Nephron (organoid): ENCODE measurements at regions not wholly inside any gene's neighbourhood (a gene's known extent, or its start where the extent isn't known, plus 50 kb on each side); places are given as distances from the start of the nearest gene placed in this dataset.

Source experiments
- H3K27ac Mint-ChIP-seq, 3 experiments: 2 replicates each; pipeline ENCODE4 v1.8.0; 2020; ENCODE audit warnings: mixed read lengths in 3 of 3, mild to moderate bottlenecking in 2 of 3, moderate library complexity in 1 of 3
- H3K27me3 Mint-ChIP-seq: 2 replicates; pipeline ENCODE4 v1.8.0; 2021; ENCODE audit warnings: low read depth, mild to moderate bottlenecking, moderate library complexity, mixed read lengths
- H3K36me3 Mint-ChIP-seq: 2 replicates; pipeline ENCODE4 v1.8.0; 2020; ENCODE audit warnings: low read depth, mixed read lengths
- H3K4me1 Mint-ChIP-seq: 2 replicates; pipeline ENCODE4 v1.8.0; 2020; ENCODE audit warnings: mixed read lengths
- H3K4me3 Mint-ChIP-seq, 3 experiments: 2 replicates each; pipeline ENCODE4 v1.8.0; 2020; ENCODE audit warnings: mild to moderate bottlenecking in 3 of 3, mixed read lengths in 3 of 3, moderate library complexity in 2 of 3
- H3K9me3 Mint-ChIP-seq: 2 replicates; pipeline ENCODE4 v1.8.0; 2020; ENCODE audit warnings: mixed read lengths
- TF ChIP-seq, protein P1 (sequence below), 3 experiments: fragments of 200-600 bp; sonication (generic); IDR thresholded peaks; one replicate each; pipeline ENCODE4 v1.5.0; 2021; ENCODE audit warnings: antibody characterized with exemption in 3 of 3; ENCODE audit not compliant: unreplicated experiment in 3 of 3

DNA sequence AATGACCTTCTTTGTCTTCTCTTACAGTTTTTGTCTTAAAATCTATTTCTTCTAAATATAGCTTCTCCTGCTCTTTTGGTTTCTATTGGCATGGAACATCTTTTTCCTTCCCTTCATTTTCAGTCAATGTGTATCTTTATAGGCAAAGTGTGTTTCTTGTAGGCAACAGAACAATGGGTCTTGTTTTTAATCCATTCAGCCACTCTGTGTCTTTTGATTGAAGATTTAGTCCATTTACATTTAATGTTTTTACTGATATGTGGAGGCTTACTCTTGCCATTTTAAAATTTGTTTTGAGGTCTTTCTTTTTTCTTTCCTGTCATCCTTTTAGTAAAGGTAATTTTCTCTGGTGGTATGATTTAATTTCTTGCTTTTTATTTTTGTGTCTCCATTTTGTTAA is 271.2 kb upstream of the ZP4 start:
- H3K36me3 Mint-ChIP-seq = no peaks in the 10 kb centered on the region

DNA sequence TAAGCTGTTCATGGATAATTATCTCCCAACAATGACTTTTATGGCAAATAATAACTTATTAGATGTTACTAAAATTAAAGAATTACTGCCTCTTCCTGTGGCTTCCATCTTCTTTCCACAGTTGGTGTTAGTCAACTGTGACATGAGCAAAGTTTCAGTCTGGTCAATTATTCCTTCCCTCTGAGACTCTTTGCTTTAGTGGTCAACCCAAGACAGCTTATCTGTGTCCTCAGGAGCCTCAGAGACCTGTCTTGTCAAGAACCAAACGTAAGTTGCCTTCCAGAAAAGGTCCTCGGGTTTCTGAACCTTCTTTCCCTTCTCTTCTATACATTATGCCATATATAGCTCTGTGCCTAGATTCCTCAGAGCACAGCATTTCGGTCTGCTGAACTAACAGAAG is 263.2 kb upstream of the ZP4 start:
- H3K9me3 Mint-ChIP-seq = no peaks in the 10 kb centered on the region
- H3K4me3 Mint-ChIP-seq = no peak overlapping the region
- H3K27ac Mint-ChIP-seq = no peak overlapping the region
- no peaks in the 10 kb centered on the region for H3K36me3 Mint-ChIP-seq
- TF ChIP-seq, protein P1, sequence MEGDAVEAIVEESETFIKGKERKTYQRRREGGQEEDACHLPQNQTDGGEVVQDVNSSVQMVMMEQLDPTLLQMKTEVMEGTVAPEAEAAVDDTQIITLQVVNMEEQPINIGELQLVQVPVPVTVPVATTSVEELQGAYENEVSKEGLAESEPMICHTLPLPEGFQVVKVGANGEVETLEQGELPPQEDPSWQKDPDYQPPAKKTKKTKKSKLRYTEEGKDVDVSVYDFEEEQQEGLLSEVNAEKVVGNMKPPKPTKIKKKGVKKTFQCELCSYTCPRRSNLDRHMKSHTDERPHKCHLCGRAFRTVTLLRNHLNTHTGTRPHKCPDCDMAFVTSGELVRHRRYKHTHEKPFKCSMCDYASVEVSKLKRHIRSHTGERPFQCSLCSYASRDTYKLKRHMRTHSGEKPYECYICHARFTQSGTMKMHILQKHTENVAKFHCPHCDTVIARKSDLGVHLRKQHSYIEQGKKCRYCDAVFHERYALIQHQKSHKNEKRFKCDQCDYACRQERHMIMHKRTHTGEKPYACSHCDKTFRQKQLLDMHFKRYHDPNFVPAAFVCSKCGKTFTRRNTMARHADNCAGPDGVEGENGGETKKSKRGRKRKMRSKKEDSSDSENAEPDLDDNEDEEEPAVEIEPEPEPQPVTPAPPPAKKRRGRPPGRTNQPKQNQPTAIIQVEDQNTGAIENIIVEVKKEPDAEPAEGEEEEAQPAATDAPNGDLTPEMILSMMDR (IDR thresholded peaks at IDR 0.05; ENCODE audit: unreplicated experiment in 3 of 3) = no peak
- H3K27me3 Mint-ChIP-seq = no peaks in the 10 kb centered on the region
- H3K4me1 Mint-ChIP-seq = no peaks in the 10 kb centered on the region

More for the DNA sequence above, 271.2 kb upstream of the ZP4 start:
- Mint-ChIP-seq H3K27me3 (no peaks in the 10 kb centered on the region), H3K27ac (no peak overlapping the region), H3K9me3 (peaks cover 30% of the 10 kb centered on the region), H3K4me3 (no peak overlapping the region), H3K4me1 (no peaks in the 10 kb centered on the region)
- TF ChIP-seq, protein P1 (IDR thresholded peaks at IDR 0.05; ENCODE audit: unreplicated experiment in 3 of 3) = no peak

DNA sequence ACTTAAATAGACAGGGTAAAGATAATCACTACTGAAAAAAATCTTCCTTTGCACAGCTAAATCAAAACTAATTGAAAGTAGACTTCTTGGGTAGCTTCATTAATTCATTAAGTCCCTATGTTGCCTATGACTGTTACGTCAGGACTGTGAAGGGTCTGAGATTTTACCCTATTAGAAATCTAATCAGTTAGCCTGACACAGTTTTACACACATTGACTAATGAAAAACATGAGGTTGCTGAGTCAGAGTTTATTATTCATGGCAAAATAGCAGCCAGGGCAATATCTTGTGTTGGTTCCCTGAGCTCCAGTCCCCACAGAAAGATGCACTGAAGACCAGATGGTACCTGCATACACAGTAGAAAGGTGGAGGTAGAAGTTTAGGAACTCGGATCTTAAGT is 262.5 kb upstream of the ZP4 start:
- TF ChIP-seq, protein P1 (IDR thresholded peaks at IDR 0.05; ENCODE audit: unreplicated experiment in 3 of 3) = no peak
- no peaks in the 10 kb centered on the region for H3K4me1 Mint-ChIP-seq
- H3K36me3 Mint-ChIP-seq = no peaks in the 10 kb centered on the region
- no peaks in the 10 kb centered on the region for H3K9me3 Mint-ChIP-seq
- H3K4me3 Mint-ChIP-seq = no peak overlapping the region
- no peaks in the 10 kb centered on the region for H3K27me3 Mint-ChIP-seq
- H3K27ac Mint-ChIP-seq = no peak overlapping the region

DNA sequence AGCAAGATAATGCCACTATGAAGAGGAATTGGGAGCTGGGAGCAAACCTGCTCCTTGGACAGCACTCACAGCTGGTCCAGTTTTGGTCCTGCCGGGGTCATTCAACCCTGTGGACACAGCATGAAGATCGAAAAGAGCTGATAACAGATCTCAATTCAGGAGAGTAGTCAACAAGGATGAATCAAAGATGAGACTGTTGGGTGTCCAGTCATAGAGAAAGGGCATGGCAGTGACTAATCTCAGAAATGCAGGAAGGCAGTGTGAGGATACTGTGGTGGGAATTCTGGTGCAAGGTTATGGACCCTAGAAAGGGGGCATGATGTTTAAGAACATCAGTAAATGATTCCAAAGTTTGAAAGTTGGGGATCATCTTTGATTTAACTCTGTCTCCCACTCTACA is 261.4 kb upstream of the ZP4 start:
- TF ChIP-seq, protein P1 (IDR thresholded peaks at IDR 0.05; ENCODE audit: unreplicated experiment in 3 of 3) = no peak
- Mint-ChIP-seq H3K27me3 (no peaks in the 10 kb centered on the region), H3K4me3 (no peak overlapping the region), H3K4me1 (no peaks in the 10 kb centered on the region), H3K36me3 (no peaks in the 10 kb centered on the region), H3K9me3 (no peaks in the 10 kb centered on the region), H3K27ac (no peak overlapping the region)

DNA sequence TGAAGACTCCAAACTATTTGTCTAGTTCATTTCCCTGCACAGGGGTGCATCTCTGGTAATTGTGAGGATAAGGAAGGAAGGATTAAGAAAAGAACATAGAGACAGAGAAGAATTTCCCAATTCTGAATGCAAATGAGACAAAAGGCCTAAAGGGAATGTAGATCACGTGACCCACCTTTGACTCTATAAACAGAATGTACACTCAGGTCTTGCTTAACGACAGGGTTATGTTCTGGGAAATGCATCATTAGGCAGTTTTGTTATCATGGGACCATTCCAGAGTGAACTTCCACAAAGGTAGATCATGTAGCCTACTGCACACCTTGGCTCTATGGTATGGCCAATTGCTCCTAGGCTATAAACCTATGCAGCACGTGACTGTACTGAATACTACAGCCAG is 252.3 kb upstream of the ZP4 start:
- Mint-ChIP-seq H3K4me1 (no peaks in the 10 kb centered on the region), H3K4me3 (no peak overlapping the region), H3K36me3 (no peaks in the 10 kb centered on the region), H3K27ac (no peak overlapping the region), H3K27me3 (no peaks in the 10 kb centered on the region), H3K9me3 (no peaks in the 10 kb centered on the region)
- TF ChIP-seq, protein P1 (IDR thresholded peaks at IDR 0.05; ENCODE audit: unreplicated experiment in 3 of 3) = no peak

DNA sequence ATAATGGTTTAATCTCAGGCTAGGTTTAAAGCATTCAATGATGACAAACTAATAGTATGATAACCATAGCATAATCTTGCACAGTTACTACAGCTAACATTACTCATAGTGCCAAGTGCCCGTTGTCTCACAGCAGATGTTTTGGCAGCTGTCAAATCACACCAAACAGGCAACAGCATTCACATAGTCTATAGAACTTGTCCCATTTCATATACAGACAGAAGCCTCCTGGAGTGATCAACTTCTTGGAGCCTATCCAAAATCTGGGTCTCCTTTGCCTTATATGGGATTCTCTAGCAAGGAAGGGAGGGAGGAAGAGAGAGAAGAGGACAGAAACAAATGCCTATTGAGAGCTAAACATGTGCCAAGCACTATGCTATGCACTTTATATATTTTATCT is 250.6 kb upstream of the ZP4 start:
- H3K4me3 Mint-ChIP-seq = no peak overlapping the region
- TF ChIP-seq, protein P1 (IDR thresholded peaks at IDR 0.05; ENCODE audit: unreplicated experiment in 3 of 3) = no peak
- H3K4me1 Mint-ChIP-seq = no peaks in the 10 kb centered on the region
- no peaks in the 10 kb centered on the region for H3K9me3 Mint-ChIP-seq
- no peaks in the 10 kb centered on the region for H3K36me3 Mint-ChIP-seq
- H3K27ac Mint-ChIP-seq = no peak overlapping the region
- no peaks in the 10 kb centered on the region for H3K27me3 Mint-ChIP-seq
